ENCODE measurements at regions not wholly inside any gene's neighbourhood (a gene's known extent, or its start where the extent isn't known, plus 50 kb on each side); places are given as distances from the start of the nearest gene placed in this dataset.

DNA sequence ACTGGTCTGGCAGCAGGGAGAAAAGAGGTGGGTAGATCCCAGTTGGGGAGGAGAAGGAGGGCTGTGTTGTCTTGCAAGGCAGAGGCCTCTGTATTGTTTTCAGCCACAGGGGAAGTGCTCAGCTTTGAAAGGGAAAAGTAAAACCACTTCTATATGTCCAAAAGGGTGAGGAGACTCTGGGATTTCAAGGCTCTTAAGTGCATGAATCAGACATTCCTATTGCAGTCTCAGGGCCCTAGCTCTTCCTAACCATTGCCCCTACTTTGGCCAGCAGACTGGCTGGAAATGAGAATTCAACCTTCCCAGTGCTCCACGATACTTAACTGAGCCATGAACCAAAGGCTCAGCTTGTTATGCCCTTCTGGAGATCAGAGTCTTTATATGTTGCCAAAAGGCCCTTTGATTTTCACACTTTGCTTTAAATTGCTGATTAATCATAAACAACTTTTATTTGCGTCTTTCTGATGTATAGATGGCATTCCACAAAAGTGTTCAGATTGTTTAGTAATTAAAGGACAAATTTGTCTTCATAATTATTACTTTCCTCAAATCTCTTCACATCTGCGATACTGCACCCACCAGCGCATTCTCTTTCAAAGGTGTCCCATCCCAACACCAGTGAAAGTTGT lies 313.8 kb upstream of the MMADHC start:
- TF ChIP-seq, protein P1, sequence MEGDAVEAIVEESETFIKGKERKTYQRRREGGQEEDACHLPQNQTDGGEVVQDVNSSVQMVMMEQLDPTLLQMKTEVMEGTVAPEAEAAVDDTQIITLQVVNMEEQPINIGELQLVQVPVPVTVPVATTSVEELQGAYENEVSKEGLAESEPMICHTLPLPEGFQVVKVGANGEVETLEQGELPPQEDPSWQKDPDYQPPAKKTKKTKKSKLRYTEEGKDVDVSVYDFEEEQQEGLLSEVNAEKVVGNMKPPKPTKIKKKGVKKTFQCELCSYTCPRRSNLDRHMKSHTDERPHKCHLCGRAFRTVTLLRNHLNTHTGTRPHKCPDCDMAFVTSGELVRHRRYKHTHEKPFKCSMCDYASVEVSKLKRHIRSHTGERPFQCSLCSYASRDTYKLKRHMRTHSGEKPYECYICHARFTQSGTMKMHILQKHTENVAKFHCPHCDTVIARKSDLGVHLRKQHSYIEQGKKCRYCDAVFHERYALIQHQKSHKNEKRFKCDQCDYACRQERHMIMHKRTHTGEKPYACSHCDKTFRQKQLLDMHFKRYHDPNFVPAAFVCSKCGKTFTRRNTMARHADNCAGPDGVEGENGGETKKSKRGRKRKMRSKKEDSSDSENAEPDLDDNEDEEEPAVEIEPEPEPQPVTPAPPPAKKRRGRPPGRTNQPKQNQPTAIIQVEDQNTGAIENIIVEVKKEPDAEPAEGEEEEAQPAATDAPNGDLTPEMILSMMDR (IDR thresholded peaks at IDR 0.05; ENCODE audit: low read depth, low read length), result no peak
- TF ChIP-seq EZH2phosphoT487 (IDR thresholded peaks at IDR 0.05; ENCODE audit: low read depth), result no peak
